ENCODE measurements at regions not wholly inside any gene's neighbourhood (a gene's known extent, or its start where the extent isn't known, plus 50 kb on each side); places are given as distances from the start of the nearest gene placed in this dataset.

- Mint-ChIP-seq H3K4me1 (peaks cover 23% of the 10 kb centered on the region), H3K9me3 (no peaks in the 10 kb centered on the region), H3K27ac (peak overlapping the region in 1 of 3 experiments; percentile 17), H3K27me3 (ENCODE audit: low read depth) (no peaks in the 10 kb centered on the region), H3K4me3 (no peak overlapping the region), H3K36me3 (ENCODE audit: low read depth) (no peaks in the 10 kb centered on the region)
- no peak for TF ChIP-seq CTCF (IDR thresholded peaks at IDR 0.05; ENCODE audit: unreplicated experiment in 3 of 3)
These were observed 94.4 kb upstream of the LIMCH1 start for GRCh38 chr4:41443340-41444079.

GRCh38 chr4:41446391-41446790 is 91.6 kb upstream of the LIMCH1 start:
- Mint-ChIP-seq H3K36me3 (ENCODE audit: low read depth) (peaks cover 7% of the 10 kb centered on the region), H3K4me1 (peaks cover 17% of the 10 kb centered on the region), H3K4me3 (no peak overlapping the region), H3K27me3 (ENCODE audit: low read depth) (no peaks in the 10 kb centered on the region), H3K9me3 (no peaks in the 10 kb centered on the region), H3K27ac (no peak overlapping the region)
- TF ChIP-seq CTCF (IDR thresholded peaks at IDR 0.05; ENCODE audit: unreplicated experiment in 3 of 3), result no peak

GRCh38 chr4:41446981-41447725 is 90.8 kb upstream of the LIMCH1 start:
- no peaks in the 10 kb centered on the region for H3K9me3 Mint-ChIP-seq
- no peak overlapping the region for H3K27ac Mint-ChIP-seq
- H3K27me3 Mint-ChIP-seq (ENCODE audit: low read depth), result peaks cover 5% of the 10 kb centered on the region

GRCh38 chr4:41448934-41449333 is 89.0 kb upstream of the LIMCH1 start:
- Mint-ChIP-seq H3K36me3 (ENCODE audit: low read depth) (peaks cover 7% of the 10 kb centered on the region), H3K4me3 (no peak overlapping the region), H3K27ac (no peak overlapping the region), H3K9me3 (no peaks in the 10 kb centered on the region), H3K4me1 (peaks cover 13% of the 10 kb centered on the region), H3K27me3 (ENCODE audit: low read depth) (peaks cover 5% of the 10 kb centered on the region)
- no peak for TF ChIP-seq CTCF (IDR thresholded peaks at IDR 0.05; ENCODE audit: unreplicated experiment in 3 of 3)

More at GRCh38 chr4:41446981-41447725, 90.8 kb upstream of the LIMCH1 start:
- Mint-ChIP-seq H3K4me1 (peaks cover 17% of the 10 kb centered on the region), H3K36me3 (ENCODE audit: low read depth) (peaks cover 7% of the 10 kb centered on the region), H3K4me3 (no peak overlapping the region)
- no peak for TF ChIP-seq CTCF (IDR thresholded peaks at IDR 0.05; ENCODE audit: unreplicated experiment in 3 of 3)

GRCh38 chr4:41451961-41452360 is 86.0 kb upstream of the LIMCH1 start:
- Mint-ChIP-seq H3K27ac (no peak overlapping the region), H3K4me3 (no peak overlapping the region), H3K9me3 (no peaks in the 10 kb centered on the region), H3K27me3 (ENCODE audit: low read depth) (peaks cover 5% of the 10 kb centered on the region), H3K4me1 (peaks cover 20% of the 10 kb centered on the region), H3K36me3 (ENCODE audit: low read depth) (peaks cover 7% of the 10 kb centered on the region)
- no peak for TF ChIP-seq CTCF (IDR thresholded peaks at IDR 0.05; ENCODE audit: unreplicated experiment in 3 of 3)
